ENCODE measurements at regions not wholly inside any gene's neighbourhood (a gene's known extent, or its start where the extent isn't known, plus 50 kb on each side); places are given as distances from the start of the nearest gene placed in this dataset.

DNA sequence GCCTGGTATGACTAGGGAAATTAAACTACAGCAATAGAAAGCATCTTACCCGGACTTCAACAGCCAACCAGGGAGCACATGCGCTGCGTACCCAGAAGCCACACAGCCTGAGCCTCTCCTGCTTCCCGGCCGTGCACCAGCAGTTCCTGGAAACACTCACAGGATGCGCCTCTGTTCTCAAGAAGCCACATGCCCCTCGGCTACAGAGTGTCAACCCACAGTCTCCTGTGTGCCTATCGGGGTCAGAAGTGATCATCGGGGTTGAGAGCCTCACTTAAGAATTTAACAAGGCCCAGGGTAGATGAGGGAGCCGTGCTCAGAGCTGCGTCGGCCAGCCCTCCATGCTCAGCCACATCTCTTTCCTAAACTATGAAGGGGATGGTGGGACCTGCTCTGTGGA is 147.2 kb upstream of the GGTLC1 start:
- TF ChIP-seq, protein P1, sequence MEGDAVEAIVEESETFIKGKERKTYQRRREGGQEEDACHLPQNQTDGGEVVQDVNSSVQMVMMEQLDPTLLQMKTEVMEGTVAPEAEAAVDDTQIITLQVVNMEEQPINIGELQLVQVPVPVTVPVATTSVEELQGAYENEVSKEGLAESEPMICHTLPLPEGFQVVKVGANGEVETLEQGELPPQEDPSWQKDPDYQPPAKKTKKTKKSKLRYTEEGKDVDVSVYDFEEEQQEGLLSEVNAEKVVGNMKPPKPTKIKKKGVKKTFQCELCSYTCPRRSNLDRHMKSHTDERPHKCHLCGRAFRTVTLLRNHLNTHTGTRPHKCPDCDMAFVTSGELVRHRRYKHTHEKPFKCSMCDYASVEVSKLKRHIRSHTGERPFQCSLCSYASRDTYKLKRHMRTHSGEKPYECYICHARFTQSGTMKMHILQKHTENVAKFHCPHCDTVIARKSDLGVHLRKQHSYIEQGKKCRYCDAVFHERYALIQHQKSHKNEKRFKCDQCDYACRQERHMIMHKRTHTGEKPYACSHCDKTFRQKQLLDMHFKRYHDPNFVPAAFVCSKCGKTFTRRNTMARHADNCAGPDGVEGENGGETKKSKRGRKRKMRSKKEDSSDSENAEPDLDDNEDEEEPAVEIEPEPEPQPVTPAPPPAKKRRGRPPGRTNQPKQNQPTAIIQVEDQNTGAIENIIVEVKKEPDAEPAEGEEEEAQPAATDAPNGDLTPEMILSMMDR (IDR thresholded peaks at IDR 0.05), result no peak
- no peak for TF ChIP-seq POLR2A (IDR thresholded peaks at IDR 0.05)

Data from thyroid gland (tissue), 4 donors.